Amygdala (tissue), 56 donors: ENCODE measurements at regions not wholly inside any gene's neighbourhood (a gene's known extent, or its start where the extent isn't known, plus 50 kb on each side); places are given as distances from the start of the nearest gene placed in this dataset.
A peak's percentile ranks its signal among the peaks of the same experiment; 100 is the strongest.

Experiments
- DNase-seq, 56 donors: peaks; one replicate each; lab custom pipeline; 2025; lab: John Stamatoyannopoulos, UW

DNA sequence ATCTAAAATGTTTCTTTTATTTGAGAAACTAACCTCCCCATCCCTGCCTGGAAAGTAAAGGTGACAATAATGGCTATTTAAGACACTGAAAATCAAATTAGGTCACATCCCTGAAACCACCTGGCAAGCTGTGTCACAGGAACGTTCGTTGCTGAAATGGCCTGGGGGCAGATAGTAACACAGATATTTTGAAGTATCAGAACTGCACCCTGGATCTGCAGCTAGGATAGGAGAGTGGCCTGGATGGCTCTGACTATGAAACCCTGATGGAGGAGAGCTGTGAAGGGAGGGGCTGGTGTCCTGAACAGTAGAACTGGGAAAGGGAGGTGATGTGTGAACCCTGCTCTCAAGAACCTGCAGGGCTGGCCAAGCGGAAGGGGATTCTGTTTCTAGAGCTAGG lies 648.3 kb upstream of the CFAP20DC start:
- DNase-seq = no peak

DNA sequence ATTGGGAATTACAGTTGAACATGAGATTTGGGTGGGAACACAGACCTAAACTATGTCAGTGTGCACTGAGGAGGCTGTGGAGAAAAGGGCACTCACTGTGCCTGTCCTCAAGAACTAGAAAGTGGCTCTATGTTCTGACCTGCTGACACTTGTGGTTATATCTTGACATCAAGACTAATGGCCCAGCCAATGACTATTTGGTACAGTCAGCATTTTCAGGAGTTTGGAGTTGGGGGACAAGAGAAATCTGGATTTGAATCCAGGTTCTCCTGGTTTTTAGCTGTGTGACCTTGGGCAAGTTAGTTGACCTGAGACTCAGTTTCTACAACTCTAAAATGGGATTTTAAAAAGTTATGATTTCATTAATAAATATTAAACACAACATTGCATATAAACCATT lies 647.0 kb upstream of the CFAP20DC start:
- DNase-seq = no peak

DNA sequence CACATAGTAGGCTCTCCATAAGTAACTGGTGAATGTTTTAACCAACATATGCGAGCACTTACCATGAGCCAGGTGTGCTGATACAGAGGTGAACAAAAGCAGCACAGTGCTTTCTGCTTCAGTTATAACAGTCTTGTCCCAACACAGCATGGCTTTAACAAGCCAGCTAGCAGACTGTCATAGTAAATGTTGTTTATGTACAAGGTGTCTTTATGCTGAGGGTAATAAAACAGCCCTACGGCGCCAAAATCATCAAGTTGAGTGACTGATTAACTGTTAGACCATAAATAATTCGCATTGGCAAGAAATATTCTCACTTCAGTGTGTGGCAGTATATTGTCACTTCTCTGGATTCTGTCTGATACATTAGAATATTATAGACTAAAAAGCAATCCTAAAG lies 646.0 kb upstream of the CFAP20DC start:
- DNase-seq = no peak

DNA sequence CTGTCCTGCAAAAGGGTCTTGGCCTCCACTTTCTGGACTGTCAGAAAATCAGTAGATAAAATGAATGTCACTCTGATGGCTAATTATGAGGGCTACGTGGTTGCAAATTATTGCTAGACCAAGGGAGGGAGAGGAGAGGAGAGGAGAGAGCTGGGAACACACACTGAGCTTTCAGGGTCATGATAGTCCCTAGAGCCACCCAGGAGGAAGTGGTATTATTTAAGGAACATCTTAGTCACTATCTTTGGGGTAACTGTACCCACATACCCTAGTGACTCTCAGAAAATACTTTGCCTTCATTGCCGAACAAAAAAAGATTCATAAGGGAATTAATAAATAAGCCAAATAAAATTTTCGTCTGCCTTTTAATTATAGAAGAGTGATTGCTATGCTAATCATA lies 642.3 kb upstream of the CFAP20DC start:
- no peak for DNase-seq

DNA sequence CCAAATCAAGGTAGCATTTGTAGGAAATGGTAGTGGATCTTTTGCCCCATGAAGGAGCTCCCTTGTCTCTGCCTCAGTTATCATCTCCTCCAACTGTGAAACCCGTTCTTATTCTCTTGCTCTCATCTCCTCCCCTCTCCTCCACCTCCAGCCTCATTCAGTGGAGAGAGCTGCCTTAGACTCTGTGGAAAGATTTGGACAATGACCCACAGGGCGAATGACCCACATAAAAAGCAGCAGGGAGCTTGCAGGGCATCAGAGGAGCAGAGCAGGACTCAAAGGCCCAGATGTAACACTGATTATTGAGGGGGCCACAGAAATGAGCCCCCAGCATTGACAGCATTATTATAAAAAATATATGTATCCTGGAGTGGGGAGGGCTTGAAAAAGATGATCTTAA lies 641.1 kb upstream of the CFAP20DC start:
- no peak for DNase-seq

DNA sequence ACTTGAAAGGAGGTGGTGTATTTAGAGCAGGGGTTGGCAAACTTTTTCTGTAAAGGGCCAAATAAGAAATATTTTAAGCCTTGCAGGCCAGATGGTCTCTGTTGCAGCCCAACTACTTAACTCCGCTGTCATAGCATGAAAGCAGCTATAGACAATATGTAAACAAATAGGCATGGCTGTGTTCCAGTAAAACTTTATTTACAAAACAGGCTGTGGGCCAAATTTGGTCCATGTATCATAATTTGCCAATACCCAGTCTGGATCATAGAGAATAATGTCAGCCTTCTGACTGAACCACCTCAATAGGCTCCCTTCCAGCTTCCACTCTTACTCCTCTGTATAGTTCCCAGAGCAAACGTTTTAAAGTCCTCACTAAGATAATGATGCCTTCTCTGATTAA lies 638.8 kb upstream of the CFAP20DC start:
- no peak for DNase-seq

DNA sequence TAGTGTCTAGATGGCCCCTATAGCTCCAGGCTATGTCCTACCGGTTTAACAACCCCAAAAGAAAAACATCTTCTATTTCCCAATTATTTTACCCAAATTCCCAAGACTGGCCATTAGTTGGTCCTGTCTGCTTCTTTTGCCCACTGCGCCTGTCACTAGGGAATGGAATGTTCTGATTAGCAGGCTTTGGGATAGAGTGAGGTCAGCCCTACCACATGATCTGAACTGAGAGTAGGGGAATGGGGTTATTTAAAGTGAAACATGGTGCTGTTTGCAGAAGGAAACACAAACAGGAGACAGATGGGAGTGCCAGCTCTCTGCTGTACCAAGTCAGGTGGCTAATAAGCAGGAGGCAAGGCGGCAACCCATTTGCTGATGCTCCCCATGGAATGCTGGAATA lies 635.6 kb upstream of the CFAP20DC start:
- no peak for DNase-seq

DNA sequence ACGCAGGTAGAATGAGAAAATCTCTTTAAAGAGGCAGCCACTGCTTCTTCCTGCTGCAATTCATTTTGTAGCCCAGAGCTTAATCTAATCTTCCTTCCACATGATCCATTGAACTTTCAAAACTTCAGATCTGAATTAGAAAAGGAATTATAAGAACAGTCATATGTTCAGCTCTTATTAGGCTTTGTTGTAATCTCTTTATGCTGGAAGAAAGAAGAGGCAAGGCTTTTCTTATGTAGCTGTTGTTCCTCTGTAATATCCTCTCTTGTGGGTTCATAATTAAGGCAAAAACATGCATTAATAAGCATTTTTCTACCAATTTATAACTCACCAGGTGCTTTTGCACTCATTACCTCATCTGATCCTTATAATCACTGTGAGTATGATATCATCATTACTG lies 634.9 kb upstream of the CFAP20DC start:
- no peak for DNase-seq

DNA sequence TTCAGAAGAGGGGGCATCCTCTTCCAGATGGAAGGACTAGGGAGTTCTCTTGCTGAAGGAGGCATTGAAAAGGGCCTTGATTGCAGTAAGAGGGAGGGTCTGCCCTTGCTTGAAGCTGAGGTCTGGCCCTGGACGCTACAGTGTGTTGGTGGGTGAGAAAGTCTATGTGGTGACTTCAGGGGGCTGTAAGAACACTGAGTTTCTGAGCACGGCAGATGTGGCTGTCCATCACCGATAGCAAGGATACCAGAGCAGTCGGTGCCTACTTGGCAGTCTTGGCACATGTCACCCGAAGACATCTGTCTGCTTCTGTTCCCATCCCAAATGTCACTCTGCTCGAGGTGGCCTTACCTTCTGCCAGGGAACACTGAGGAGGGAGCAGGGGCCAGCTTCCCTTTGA lies 631.1 kb upstream of the CFAP20DC start:
- no peak for DNase-seq

DNA sequence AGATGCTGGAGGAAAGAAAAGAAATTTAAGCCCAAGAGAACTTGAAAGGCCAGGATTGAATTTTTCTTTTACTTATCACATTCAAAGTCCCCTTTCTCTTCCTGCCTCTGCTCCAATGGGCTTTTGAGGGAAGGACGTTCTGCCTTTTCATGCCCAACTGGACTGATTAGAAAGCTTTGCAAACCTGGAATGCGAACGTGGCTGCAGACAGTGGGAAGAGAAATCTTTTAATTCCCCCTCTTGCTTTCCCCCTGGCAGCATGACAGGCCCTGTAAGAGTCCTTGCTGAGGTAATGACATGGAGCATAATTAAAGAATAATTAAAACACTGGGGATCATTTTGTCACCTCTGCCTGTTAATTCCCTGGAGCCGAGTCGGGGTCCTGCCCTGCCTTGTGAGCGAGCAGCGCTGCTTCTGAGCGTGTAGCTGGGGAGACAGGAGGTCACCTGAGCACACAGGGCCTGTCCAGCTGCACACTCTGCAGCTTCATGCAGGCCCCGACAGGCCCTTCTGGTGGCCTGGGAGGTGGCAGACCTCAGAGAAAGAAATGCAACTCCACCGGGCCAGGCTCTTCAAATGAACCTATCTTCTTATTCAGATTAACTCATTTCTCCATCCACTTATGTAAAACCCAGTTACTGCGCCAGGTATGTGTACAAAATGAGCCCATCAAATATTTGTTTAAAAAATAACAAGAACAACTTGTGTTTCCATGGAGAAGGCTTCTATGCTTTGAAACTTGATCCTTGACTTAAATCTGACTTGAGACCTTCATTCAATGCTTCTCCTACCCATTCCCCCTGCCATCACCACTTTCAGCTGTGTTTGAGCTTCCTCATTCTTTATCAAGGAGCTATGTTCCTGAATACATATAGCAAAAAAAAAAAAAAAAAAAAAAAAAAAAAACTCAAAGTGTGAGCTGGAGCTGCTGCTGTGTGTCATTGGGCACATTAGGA lies 628.2 kb upstream of the CFAP20DC start:
- no peak for DNase-seq

DNA sequence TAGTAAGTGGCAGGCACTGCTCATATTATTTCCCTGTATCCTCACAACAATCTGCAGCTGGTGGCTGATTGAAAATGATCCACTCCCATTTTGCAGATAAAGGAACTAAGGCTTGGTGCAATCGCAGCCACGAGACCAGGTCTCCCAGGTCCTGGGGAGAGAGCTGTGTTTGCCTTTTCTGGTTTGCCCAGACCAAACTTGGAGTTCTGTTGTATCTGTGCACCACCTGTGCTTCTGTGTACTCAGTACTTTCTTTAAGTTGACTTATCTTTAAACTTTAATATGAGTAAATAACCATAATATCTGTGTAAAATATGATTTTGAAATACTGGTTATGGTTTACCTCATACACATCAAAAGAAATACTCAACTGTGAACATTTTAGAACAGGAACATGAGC lies 625.7 kb upstream of the CFAP20DC start:
- DNase-seq = no peak

DNA sequence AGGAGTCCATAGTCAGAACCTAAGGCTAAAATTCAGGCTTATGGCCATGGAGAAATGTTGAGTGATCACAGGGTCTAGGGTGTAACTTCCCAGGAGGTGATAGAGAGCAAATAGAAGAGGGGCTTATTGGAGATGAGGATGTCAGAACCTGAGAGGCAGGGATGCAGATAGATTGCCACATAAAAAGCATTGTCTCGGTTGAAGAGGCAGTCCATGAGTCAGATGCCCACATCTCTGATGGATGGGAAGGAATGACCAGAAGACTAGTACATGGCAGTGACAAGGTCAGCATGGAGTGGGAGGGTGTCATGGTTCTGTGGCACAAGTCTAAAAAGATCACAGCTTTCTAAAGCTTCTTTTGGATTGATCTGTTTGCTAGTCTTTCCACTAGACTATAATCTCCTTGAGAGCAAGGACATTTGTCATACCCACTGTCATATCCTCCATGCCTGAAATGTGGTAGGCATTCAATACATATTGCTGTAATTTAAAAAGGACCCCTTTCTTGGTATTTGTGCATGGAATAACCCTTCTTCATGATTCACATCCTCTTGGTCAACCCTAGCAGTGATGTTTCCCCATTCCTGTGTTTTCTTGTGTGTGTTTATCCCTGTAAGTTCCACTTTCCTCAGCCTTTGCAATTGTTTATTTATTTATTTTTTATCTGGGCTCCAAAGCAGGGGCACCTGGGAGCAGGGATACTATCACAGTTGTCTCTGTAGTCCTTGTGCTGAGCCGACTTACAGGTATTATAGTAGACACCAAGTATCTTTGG lies 613.4 kb upstream of the CFAP20DC start:
- DNase-seq = no peak

DNA sequence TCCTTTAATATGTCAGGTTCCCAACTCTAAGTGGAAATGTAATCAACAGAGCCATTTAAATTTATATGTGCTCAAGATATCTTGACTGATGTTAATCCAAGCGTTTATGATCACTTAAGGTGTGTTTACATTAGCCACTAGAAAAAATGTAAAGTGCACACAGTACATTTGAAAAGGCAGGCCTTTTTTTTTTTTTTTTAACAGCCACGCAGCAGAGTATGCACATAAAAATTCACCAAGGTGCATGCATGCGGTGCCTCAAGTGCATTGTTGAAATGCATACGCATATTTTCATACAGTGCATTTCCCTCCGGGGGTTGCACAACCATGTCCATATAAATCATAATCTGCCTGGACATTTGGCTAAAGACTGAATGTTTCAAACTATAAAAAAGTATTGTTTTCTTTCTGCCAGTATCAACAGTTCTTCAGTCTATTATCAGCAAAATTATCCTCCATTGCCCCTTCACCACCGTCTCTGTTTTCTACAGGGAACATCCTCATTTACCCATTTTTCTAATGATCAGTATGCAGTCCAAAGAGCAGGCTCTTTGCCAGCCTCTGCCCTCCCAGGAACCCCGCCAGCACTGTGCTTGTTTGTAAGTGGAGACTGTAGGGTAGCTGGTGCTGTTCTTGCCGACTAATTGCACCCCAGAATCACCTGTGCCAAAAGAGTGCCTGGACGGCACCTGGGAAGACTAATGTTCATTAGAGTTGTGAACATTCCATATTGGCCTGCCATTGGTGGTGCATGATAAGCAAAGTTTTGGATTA lies 611.2 kb upstream of the CFAP20DC start:
- peak in 11 of 56 donors; percentile 2 to 42 (median 10) for DNase-seq

DNA sequence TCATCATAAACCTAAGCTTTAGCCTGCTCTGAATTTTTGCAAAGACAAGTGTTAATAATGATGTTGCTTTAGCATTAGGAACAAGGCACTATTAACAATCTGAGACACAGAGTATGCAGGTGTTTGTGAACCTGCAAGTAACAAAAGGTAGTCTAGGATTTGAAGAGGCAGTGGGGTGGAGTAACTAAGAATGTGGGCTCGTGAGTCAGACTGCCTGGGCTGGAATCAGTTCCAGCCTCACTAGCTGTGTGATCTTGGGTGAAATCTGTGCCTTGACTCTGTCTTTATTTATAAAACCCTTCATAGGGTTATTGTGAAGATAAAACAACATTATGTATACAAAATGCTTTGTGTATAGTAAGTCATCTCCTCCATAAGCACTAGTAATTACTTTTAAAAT lies 610.6 kb upstream of the CFAP20DC start:
- no peak for DNase-seq

DNA sequence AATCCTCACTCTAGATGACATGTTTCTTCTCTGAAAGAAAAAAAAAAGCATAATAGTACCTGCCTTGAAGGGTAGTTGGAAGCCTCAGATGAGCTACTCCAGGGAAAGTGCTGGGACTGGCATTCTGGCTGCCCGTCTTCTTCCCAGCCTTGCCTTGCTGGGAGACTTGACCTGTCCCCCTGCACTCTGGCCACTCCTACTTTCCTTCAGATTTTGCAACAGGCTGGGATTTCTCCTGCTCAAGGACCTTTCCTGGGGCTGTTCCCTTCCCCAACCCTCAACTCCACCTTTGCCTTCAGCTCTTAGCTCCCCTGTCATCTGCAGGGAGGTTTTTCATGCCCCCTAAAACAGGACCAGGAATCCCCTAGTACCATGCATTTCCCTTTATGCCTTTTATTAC lies 609.9 kb upstream of the CFAP20DC start:
- DNase-seq = no peak

DNA sequence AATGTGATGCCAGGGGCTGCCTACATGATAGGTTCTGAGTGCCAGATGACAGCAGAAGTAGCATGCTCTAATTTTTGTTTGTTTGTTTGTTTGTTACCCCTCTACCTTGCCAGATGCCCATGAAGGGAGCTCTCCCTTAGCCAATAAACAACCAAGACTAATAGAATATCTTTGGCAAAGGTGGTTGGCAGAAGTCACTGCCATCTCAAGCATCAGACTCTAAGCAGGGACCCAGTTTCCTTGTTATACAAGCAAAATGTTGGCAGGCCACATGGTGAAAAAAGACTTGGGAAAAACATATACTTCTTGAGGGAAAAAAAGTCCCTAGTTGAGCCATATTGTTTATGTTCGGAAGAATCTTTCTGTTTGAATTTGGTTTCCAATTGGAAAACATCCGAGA lies 609.0 kb upstream of the CFAP20DC start:
- DNase-seq = no peak

DNA sequence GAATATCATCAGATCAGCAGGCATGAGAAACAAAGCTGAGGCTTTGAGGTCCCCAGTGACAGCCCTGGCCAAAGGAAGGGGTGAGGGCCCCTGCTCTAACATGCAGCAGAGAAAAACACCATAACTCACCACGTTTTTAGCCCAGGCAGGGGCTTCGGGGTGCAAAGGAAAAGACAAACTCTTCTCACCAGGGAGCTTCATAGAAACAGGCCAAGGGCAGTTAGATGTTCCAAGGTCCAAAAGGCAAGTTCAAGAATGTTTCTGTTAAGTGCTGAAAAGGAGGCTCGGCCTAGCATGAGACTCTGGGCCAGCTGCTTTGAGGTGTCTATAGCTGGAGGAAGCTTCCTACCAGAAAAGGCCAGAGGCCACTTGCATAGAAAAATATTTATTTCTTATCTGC lies 608.4 kb upstream of the CFAP20DC start:
- no peak for DNase-seq

DNA sequence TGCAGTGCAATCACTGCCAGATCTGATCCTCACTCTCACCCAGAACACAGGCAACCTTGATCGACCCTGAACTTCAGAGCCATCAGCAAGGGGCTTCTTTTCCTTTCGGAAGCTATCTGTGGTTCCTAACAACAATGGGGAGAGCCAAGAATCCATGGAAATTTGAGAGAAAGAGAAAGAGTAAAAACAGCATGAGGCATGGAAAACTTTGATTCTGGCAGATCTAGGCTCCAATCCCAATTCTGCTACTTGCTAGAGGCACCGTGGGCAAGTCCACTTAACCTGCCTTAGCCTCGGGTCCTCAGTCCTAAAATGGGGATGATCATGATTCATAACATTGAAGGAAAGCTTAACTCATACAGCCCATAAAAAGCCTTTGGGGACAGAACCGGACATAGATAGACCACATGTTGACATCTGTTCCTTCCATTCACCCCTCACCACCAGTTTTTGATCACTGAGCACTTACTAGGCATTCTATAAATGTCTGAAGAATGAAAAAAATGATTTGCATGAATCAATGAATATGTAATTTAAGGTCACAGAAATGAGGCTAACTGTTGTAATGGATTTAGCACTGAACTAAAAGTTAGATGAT lies 605.7 kb upstream of the CFAP20DC start:
- DNase-seq = no peak

DNA sequence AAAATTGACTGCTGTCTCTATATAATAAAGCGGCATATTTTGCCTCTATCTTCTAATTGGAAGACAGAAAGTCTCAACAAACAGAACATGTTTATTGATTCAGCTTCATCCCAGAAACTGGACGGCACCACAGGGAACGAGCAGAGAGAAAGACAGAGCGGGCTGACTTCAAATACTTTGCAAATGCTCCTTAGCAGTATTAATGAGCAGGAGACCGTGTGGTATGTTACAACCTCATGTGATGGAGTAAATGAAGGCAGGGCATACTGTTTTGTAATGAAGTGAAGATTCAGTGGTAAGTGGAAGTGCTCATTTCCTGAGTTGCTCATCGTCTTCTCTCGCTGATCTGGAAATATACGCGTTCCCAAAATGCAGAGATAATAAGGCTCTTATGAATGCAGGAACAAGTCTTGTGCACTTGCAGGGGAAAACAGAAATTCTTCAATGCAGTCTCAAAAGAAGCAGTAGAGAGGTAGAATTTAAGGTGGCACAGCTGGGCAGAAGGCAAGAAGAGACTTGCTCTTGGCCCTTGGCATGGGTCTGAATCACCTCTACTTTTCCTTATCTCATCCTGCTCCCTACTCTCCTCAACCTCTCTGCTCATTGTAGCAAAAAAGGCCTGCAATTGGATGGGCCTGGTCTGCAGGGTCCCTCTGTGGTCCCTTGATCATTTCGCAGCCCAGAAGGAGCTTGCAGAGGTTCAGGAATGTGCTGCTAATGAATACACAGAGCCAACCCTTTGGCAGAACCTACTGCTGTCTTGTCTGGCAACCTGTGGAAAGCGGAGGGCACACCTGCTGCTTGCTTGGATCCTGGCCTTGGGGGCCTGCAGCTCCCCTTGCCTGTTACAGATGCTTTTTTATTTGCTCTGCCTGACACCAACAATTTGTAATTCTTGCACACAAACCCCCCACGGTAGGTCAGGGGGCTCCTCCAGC lies 604.9 kb upstream of the CFAP20DC start:
- DNase-seq = no peak

DNA sequence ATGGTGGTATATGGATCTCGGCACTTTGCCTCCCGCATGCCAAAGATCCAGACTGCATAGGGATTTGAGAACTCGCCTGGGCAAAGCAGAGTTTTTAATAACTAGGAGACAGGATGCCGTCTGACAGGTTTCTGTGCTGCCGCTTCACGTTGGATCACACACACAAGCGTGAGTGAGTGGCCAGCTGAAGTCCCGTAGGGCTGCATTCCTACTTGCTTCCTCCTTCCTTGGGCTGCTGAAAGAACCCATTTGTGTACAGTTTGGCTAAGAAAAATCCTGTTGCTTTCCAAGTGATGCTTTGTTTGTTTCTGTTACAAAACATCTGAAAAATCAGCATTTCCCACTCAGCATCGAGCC lies 604.3 kb upstream of the CFAP20DC start:
- DNase-seq = peak in 1 of 56 donors; percentile 10
